Stomach (tissue), 4 donors: ENCODE measurements at regions not wholly inside any gene's neighbourhood (a gene's known extent, or its start where the extent isn't known, plus 50 kb on each side); places are given as distances from the start of the nearest gene placed in this dataset.

Experiments used
- CTCF ChIP-seq, 7 experiments: fragments of 450-650 bp in 4 of 7; fragments of 200-600 bp in 3 of 7; sonication (generic) in 3 of 7; IDR thresholded peaks; one replicate each; pipeline ENCODE4 v1.5.1; 2016 to 2019; ENCODE audit warnings: antibody characterized with exemption in 7 of 7, control low read depth in 2 of 7, mild to moderate bottlenecking in 1 of 7
- EP300 ChIP-seq: sonication (generic); formaldehyde crosslinking; IDR thresholded peaks from one replicate; pipeline ENCODE4 v1.6.1; 2017; ENCODE audit warnings: antibody characterized with exemption
- POLR2A ChIP-seq, 4 donors: fragments of 450-650 bp; IDR thresholded peaks; one replicate each; pipeline ENCODE4 v1.6.1; 2016; ENCODE audit warnings: antibody characterized with exemption in 4 of 4, control low read depth in 2 of 4, mild to moderate bottlenecking in 1 of 4, moderate library complexity in 1 of 4
- POLR2AphosphoS5 ChIP-seq, 3 donors: sonication (generic); formaldehyde crosslinking; IDR thresholded peaks; one replicate each; pipeline ENCODE4 v1.6.1; 2016; ENCODE audit warnings: antibody characterized with exemption in 3 of 3

DNA sequence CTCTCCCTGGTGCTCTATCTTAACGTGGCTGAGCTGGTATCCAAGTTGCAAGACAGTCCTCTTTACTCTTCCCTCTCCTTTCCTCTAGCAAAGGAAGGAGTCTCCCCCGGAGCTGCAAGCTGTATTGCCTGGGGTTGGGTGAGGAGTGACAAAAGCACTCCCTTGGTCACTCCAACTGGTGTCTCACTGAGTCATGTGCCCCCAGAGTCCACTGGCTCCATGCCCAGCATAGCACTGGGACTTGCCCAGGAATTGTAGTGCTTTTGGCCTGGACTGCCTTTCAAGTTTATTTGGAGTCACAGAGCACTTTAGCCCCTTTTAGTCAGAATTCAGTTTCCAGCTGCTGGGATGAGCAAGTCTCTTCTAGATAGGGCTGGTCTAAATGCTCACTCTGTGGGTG, 82.6 kb upstream of the FST start:
- TF ChIP-seq CTCF (IDR thresholded peaks at IDR 0.05), result no peak
- no peak for TF ChIP-seq POLR2A (IDR thresholded peaks at IDR 0.05)
- TF ChIP-seq POLR2AphosphoS5 (IDR thresholded peaks at IDR 0.05), result no peak
- TF ChIP-seq EP300, result no peak
